Midbrain (tissue), 1 donor: ENCODE measurements at regions not wholly inside any gene's neighbourhood (a gene's known extent, or its start where the extent isn't known, plus 50 kb on each side); places are given as distances from the start of the nearest gene placed in this dataset.
"Not testable (repeated sequence)": the region's sequence is repeated elsewhere in the genome, so short reads cannot be mapped to it uniquely, and the experiment has no call there.

ENCODE experiments used
- DNase-seq: peaks from one replicate; lab custom pipeline; 2025; lab: John Stamatoyannopoulos, UW

GRCh38 chr2:15823459-15824396, 116.6 kb upstream of the MYCN start:
- no peak for DNase-seq

DNA sequence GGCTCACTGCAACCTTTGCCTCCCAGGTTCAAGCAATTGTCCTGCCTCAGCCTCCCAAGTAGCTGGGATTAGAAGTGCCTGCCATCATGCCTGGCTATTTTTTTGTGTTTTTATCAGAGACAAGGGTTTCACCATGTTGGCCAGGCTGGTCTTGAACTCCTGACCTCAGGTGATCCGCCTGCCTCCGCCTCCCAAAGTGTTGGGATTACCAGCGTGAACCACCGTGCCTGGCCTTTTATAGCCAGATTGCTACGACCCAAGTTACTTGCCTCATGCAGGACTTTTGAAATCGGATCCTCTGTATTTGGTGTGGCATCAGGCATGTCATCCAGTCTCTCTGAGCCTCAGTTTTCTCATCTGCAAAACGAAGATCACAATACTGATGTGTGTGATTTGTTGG, 115.9 kb upstream of the MYCN start:
- not testable (repeated sequence) for DNase-seq

GRCh38 chr2:15825276-15825980, 114.9 kb upstream of the MYCN start:
- no peak for DNase-seq

GRCh38 chr2:15826273-15826717, 114.1 kb upstream of the MYCN start:
- no peak for DNase-seq

GRCh38 chr2:15827001-15827400, 113.3 kb upstream of the MYCN start:
- no peak for DNase-seq

DNA sequence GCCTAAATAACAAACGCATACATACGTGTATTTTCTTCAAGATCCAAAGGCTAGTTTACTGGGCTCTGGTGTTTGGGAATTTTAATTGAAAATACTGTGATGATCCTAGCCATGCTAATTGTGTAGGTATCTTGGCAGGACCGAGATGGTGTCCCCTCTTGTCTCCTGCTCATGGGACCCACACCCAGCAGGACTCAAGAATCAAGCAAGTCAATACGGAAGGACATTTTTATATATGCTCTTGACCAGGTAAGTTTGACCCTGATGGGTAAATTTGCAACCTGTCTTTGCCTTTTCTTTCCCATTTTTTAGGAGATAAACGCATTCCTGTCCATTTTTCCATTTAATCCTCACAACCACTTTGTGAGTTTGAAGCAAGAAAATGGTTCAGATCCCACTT, 111.8 kb upstream of the MYCN start:
- no peak for DNase-seq

GRCh38 chr2:15829091-15829801, 111.1 kb upstream of the MYCN start:
- no peak for DNase-seq

GRCh38 chr2:15829985-15830384, 110.4 kb upstream of the MYCN start:
- no peak for DNase-seq

DNA sequence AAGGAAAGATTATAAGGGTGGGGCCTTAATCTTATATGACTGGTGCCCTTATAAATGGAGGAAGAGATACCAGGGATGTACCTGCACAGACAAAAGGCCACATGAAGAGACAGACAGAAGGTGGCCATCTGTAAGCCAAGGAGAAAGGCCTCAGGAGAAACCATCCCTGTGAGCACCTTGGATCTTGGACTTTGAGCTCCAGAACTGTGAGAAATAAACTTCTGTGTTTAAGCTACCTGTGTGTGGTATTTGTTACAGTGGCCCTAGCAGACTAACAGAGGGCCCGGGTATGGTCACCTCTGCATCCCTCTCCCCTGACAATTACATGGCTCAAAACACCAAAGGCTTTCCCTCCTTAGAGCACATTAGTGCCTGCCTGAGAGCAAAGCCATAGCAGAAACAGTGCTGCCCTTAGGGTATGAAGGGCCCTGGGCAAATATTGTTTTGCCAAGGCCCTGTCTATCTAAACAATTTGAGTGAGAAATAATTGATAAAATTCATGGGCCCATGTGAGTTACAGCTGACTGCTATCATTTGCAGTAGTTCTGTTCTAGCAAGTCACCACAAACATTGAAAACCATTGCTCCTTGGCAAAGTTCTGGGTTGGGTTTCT, 109.3 kb upstream of the MYCN start:
- DNase-seq = no peak

DNA sequence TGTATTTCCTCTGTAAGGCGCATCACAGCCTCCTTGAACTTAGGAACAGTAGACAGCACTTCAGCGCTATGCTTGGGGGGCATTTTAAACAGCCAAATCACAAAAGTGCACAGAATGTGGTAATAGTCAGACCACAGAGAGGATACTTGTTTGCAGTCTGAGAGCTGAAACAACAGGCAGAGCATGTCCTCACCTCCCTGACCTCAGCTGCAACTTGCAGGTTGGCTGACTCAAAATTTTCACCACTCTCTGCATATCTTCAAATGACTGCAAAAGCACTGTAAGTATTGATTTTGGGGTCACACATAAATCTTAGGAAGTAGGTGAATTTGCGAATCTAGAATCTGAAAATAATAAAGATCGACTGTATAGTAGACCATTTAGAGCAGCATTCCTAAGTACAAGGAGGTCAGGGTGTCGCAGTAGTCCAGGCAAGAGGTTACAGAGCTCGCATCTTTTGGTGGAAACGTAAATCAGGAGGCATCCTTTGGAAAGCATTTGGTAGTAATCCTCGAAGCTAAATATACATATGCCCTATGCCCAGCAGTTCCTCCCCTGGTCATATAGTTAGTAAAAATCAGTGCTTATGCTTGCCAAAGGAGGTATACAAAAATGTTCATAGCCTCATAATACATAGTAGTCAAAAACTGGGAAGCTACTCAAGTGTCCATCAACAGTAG, 108.2 kb upstream of the MYCN start:
- DNase-seq = no peak

- no peak for DNase-seq
Observed at GRCh38 chr2:15832849-15833680, 107.3 kb upstream of the MYCN start.

GRCh38 chr2:15833731-15834130, 106.6 kb upstream of the MYCN start:
- no peak for DNase-seq

GRCh38 chr2:15834381-15835031, 105.8 kb upstream of the MYCN start:
- DNase-seq = no peak

- no peak for DNase-seq
Observed at GRCh38 chr2:15835991-15836688, 104.2 kb upstream of the MYCN start.

DNA sequence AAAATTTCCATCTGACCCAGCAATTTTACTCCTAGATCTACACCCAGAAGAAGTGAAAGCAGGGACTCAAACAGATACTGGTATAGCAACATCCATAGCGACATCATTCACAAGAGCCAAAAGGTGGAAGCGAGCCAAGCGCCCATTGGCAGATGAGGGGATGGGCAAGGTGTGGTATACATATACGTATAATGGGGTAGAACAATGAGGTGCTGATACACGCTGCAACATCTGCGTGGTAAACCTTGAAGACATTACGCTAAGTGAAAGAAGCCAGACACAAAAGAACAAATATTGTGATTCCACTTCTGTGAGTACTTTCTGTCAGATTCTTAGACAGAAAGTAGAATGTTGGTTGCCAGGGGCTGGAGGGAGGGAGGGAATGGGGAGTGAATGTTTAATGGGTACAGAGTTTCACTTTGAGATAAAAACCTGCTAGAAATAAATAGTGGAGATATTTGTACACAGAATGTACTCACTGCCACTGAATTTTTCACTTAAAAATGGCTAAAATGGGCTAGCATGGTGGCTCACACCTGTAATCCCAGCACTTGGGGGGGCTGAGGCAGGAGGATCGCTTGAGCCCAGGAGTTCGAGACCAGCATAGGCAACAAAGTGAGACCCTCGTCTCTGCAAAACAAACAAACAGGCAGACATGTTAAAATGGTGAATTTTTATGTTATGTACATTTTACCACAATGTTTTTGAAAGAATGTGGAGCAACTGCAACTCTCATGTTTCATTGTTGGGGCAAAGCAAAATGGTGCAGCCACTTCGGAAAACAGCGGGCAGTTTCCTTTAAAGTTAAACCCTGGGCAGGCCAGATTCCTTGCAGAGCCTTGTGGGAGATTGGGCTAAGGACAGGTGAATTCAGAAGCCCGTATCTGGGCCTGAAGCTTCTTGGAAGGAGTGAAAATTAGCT, 103.4 kb upstream of the MYCN start:
- DNase-seq = no peak

GRCh38 chr2:15838481-15839090, 101.8 kb upstream of the MYCN start:
- DNase-seq = no peak

- no peak for DNase-seq
Observed at GRCh38 chr2:15839426-15840124, 100.8 kb upstream of the MYCN start.
